GM18868 (cell line): ENCODE measurements at regions not wholly inside any gene's neighbourhood (a gene's known extent, or its start where the extent isn't known, plus 50 kb on each side); places are given as distances from the start of the nearest gene placed in this dataset.
"Not testable (repeated sequence)": the region's sequence is repeated elsewhere in the genome, so short reads cannot be mapped to it uniquely, and the experiment has no call there.

Source experiments
- ATAC-seq: cut with Tn5 transposase; IDR thresholded peaks from one replicate; pipeline ENCODE4 v1.9.1; 2021; ENCODE audit warnings: mild to moderate bottlenecking, moderate library complexity; ENCODE audit not compliant: unreplicated experiment

DNA sequence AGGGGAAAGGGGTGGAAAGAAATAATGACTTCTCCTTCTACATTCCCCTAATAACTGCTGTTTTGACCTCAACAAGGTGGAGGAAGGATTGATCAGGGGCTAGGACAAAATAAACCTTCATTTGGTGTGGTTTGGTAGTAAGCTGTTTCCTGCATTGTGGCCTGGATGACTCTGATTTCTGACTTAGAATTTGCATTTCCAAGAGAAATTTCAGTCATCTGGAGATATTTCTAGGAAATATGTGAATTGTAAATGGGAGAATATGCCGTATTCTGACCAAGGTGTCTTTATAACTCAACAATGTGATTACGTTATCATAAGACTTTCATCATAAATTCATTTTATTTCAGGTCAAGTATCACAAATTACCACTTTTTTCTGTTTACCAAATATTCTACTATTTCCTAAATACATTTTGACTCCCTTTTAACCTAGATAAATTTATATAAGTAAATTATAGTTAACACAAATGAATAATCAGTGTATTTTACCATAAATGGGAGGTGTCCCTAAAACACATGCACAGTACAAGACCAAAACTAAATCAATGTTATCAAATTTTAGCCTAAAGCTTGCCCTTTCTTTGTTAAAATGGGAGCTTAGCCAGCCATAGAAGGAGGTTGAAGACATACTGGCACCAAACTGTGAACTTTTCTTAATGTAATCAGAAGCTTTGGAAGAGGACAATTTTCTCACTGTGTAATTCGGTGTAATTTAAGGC, 828.8 kb downstream of the TMTC2 start:
- ATAC-seq: no peak

- ATAC-seq: no peak
Observed at GRCh38 chr12:83514372-83514771, 827.7 kb downstream of the TMTC2 start.

DNA sequence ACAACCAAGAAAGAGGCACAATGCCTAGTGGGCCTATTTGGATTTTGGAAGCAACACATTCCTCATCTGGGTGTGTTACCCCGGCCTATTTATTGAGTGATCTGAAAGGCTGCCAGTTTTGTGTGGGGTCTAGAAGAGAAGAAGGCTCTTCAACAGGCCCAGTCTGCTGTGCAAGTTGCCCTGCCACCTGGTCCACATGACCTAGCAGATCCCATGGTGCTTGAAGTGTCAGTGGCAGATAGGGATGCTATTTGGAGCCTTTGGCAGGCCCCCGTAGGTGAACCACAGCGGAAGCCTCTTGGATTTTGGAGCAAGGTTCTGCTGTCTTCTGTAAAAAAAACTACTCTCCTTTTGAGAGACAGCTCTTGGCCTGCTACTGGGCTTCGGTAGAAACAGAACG, 820.1 kb downstream of the TMTC2 start:
- ATAC-seq: no peak

- ATAC-seq: no peak
Observed at GRCh38 chr12:83505586-83505985, 818.9 kb downstream of the TMTC2 start.

DNA sequence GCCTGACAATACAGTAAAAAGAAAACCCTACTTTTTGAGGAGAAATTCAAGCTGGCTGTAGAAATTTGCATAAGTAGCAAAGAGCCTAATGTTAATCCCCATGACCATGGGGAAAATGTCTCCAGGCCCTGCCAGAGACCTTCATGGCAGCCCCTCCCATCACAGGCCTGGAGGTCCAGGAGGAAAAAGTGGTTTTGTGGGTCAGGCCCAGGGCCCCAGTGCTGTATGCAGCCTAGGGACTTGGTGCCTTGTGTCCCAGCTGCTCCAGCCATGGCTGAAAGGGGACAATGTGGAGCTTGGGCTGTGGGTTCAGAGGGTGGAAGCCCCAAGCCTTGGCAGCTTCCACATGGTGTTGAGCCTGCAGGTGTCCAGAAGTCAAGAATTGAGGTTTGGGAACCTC, 813.2 kb downstream of the TMTC2 start:
- not testable (repeated sequence) for ATAC-seq

GRCh38 chr12:83477696-83478095, 791.0 kb downstream of the TMTC2 start:
- ATAC-seq: no peak

DNA sequence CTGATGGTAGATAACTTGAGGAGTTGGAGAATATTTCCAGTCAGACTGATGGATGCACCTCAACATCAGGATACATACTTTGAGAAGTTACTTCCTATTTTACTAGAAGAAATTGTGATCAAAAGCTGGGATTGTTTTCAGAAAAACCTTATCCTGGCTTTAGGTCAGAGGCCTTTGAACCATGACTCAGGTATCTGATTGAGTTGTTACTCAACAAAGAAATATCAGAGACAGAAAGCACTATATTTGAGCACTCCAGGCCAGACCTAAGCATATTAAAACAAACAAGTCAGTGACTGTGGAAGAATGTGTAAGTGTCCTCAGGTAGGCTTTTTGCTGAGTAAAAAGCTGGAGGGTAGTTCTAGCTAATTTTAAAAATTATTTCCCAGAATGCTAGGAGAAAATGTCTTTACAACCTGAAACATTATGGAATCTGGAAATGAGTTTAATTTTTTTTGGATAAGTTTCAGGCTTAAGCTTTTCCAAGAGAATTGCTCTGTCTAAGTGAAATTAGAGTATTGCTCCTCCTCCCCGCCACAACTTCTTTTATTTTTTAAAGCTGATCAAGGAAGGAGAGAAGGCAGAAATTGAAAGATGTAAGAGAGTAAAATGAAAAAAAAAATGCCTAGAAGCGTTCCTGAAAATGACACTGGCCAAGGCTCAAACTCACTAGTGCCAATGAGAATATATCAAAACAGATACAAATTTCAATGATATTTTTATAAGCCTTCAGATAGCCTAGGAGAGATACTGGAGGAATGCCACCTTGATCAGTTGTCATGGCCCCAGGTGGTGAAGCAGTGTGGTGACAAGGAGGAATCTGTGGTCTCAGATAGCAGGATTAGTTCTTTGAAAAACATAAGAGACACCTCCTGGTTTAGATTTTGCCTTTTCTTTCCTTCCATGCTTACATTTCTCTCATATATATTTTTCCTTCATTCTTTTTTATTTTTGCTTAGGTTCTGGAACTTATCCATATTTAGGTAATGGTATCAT, 790.3 kb downstream of the TMTC2 start:
- ATAC-seq: no peak

GRCh38 chr12:83476006-83476405, 789.3 kb downstream of the TMTC2 start:
- ATAC-seq: no peak

- ATAC-seq: no peak
Observed at GRCh38 chr12:83474369-83474768, 787.7 kb downstream of the TMTC2 start.

- ATAC-seq: no peak
Observed at GRCh38 chr12:83473408-83474095, 786.8 kb downstream of the TMTC2 start.

DNA sequence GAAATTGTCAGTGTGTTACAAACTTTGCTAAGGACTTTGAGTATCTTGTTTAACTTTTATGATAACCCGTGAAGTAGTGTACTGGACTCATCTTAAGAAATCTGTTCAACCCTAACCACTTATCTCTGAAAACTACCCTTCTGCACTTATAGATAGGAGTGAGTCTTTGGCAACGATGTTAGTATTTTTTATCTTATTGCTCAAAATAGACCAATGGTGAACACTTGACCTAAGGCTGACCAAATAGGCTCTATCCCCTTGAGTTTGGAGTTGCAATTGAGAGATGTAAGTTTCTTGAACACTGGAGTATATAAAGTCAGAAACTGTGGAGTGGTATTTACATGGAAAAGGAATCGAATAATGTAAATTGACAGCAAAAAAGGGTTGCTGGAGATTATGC, 786.1 kb downstream of the TMTC2 start:
- ATAC-seq: no peak

- no peak for ATAC-seq
Observed at GRCh38 chr12:83472350-83472749, 785.6 kb downstream of the TMTC2 start.

DNA sequence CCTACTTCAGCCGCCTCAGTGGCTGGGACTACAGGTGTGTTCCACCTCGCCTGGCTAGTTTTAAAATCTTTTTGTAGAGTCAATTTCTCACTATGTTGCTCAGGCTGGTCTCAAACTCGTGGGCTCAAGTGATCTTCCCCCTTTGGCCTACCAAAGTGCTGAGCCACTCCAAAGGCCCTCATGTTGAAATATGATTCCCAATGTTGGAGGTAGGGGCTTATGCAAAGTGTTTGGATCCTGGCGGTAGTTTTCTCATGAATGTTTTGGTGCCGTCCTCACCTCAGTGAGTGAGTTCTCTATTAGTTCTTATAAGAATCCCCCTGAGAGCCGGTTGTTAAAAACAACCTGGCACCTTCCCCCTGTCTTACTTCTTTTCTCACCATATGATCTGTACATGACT, 784.6 kb downstream of the TMTC2 start:
- ATAC-seq: no peak

DNA sequence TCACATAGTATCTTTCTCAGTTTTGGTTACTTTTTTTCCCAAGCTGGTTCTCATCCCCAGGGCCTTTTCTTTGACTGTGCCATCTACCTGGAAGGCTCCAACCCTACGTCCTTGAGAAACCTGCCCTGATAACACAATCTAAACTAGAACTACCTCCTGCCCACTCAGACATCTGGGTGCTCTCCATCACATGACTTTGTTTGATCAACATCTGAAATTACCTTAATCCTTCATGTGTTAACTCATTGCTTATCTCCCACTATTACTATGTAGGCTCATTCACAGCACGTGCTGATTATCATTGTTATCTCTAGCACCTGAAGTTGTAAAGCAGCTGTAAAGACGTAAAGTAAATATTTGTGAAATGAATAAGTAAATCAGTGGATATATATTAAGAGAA, 784.0 kb downstream of the TMTC2 start:
- no peak for ATAC-seq

DNA sequence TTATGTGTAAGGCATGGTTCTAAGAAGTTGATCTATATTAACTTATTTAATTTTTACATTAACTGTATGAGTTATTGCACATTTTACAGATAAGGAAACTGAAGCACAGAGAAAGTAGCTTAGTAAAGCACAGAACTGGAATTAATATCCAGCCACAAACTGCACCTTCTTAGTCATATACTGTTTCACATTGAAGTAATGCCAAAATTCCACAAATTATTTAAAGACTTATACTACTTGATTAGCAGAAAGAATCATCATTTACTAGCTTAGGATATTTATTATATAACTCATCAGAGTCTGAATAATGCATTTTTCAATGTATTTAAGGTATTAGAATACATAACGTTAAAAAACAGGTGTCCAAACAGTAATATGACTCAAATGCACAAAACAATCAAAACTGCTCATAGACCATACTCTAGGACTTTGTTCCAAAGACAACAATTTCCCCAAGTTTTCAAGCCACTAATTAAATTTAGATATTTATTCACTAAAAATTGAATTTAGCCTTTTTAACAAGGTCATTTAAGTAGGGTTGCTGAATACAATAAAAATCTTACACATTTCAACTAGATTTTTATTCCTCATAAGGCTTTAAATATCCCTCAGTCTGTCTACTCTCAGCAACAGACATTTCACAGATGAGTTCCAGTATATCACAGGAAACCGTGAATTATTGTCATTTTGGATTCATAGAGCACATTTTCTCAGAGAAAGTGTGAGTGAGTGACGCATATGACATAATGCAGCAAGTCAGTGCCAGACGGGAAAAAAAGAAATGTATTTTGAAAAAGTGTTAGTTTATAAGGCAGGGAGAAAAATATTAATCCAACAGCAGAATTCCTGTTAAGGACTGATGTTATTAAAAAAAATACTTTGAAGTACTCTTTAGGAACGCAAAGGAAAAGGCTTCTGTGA, 782.5 kb downstream of the TMTC2 start:
- no peak for ATAC-seq

- no peak for ATAC-seq
Observed at GRCh38 chr12:83465632-83466031, 778.9 kb downstream of the TMTC2 start.

- no peak for ATAC-seq
Observed at GRCh38 chr12:83462419-83462818, 775.7 kb downstream of the TMTC2 start.

- no peak for ATAC-seq
Observed at GRCh38 chr12:83461336-83461935, 774.7 kb downstream of the TMTC2 start.

GRCh38 chr12:83451189-83451588, 764.5 kb downstream of the TMTC2 start:
- no peak for ATAC-seq

- no peak for ATAC-seq
Observed at GRCh38 chr12:83434600-83434999, 747.9 kb downstream of the TMTC2 start.
